ENCODE measurements at regions not wholly inside any gene's neighbourhood (a gene's known extent, or its start where the extent isn't known, plus 50 kb on each side); places are given as distances from the start of the nearest gene placed in this dataset.

DNA sequence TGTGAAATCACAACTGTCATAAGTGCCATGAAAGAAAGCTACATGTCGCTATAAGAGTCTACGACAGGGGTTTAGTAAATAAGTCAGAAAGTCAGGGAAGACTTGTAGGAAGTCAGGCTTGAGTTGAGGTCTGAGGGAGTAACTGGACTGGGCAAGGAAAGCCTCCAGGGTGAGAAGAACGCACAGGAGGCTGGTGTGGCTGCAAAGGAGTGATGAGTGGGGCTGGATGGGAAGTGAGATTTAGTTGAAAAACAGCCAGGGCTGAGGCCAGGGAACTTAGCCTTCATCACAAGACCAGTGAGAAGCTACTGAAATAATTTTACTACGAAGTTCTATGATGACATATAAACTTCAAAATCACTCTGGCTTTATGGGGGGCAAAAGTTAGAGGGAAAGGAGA, 763.7 kb upstream of the PHF14 start:
- Histone ChIP-seq H3K9me3 (ENCODE audit: low read length) (no peaks in the 10 kb centered on the region), H3K9me2 (ENCODE audit: insufficient read depth, low read length) (no peaks in the 10 kb centered on the region), H3K27ac (ENCODE audit: low read length) (no peak overlapping the region), H3K4me2 (ENCODE audit: low read length) (no peak overlapping the region), H2AFZ (ENCODE audit: low read depth, low read length) (no peak overlapping the region), H3K9ac (ENCODE audit: low read length) (no peak overlapping the region), H3F3A (ENCODE audit: insufficient read depth, low read length, poor library complexity, severe bottlenecking) (no peaks in the 10 kb centered on the region), H3K36me3 (ENCODE audit: insufficient read depth, low read length) (no peaks in the 10 kb centered on the region), H3K4me3 (ENCODE audit: low read length) (no peak overlapping the region), H3K27me3 (ENCODE audit: insufficient read depth, low read depth, low read length) (no peaks in the 10 kb centered on the region), H4K20me1 (ENCODE audit: insufficient read depth) (no peaks in the 10 kb centered on the region), H3K79me2 (replicated peaks; ENCODE audit: insufficient read depth, low read length) (no peaks in the 10 kb centered on the region)
- no peak for TF ChIP-seq EZH2 (IDR thresholded peaks at IDR 0.05; ENCODE audit: borderline replicate concordance, insufficient read depth, low read length, poor library complexity, severe bottlenecking)
- no peak for TF ChIP-seq MXI1 (conservative IDR thresholded peaks at IDR 0.05; ENCODE audit: poor library complexity, severe bottlenecking)
- TF ChIP-seq, protein P1, sequence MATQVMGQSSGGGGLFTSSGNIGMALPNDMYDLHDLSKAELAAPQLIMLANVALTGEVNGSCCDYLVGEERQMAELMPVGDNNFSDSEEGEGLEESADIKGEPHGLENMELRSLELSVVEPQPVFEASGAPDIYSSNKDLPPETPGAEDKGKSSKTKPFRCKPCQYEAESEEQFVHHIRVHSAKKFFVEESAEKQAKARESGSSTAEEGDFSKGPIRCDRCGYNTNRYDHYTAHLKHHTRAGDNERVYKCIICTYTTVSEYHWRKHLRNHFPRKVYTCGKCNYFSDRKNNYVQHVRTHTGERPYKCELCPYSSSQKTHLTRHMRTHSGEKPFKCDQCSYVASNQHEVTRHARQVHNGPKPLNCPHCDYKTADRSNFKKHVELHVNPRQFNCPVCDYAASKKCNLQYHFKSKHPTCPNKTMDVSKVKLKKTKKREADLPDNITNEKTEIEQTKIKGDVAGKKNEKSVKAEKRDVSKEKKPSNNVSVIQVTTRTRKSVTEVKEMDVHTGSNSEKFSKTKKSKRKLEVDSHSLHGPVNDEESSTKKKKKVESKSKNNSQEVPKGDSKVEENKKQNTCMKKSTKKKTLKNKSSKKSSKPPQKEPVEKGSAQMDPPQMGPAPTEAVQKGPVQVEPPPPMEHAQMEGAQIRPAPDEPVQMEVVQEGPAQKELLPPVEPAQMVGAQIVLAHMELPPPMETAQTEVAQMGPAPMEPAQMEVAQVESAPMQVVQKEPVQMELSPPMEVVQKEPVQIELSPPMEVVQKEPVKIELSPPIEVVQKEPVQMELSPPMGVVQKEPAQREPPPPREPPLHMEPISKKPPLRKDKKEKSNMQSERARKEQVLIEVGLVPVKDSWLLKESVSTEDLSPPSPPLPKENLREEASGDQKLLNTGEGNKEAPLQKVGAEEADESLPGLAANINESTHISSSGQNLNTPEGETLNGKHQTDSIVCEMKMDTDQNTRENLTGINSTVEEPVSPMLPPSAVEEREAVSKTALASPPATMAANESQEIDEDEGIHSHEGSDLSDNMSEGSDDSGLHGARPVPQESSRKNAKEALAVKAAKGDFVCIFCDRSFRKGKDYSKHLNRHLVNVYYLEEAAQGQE (IDR thresholded peaks at IDR 0.05; ENCODE audit: borderline replicate concordance), result no peak
- TF ChIP-seq POLR2AphosphoS5 (IDR thresholded peaks at IDR 0.05), result no peak

DNA sequence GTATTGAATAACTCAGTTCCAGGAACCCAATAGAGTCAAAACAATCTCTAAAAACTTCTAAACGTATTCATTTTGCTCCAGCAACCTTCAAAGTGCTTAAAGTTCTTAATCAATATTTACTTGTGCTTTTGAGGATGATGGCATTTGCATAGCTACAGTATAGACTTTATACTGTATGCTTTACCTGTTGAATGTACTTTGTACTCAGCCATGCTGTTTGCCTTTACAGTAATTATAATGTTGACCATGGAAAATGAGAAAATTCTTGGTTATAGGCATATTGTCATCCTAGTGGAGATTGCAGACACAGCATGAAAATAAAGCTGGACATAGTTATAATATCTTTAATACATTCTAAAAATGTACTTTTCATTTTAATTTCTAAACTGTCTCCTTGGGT, 762.7 kb upstream of the PHF14 start:
- no peaks in the 10 kb centered on the region for H3K36me3 ChIP-seq (ENCODE audit: insufficient read depth, low read length)
- no peaks in the 10 kb centered on the region for H3K9me2 ChIP-seq (ENCODE audit: insufficient read depth, low read length)
- no peaks in the 10 kb centered on the region for H3K79me2 ChIP-seq (replicated peaks; ENCODE audit: insufficient read depth, low read length)
- H3K4me2 ChIP-seq (ENCODE audit: low read length), result no peak overlapping the region
- no peak overlapping the region for H3K4me3 ChIP-seq (ENCODE audit: low read length)
- H3F3A ChIP-seq (ENCODE audit: insufficient read depth, low read length, poor library complexity, severe bottlenecking), result no peaks in the 10 kb centered on the region
- no peak overlapping the region for H2AFZ ChIP-seq (ENCODE audit: low read depth, low read length)
- H3K9ac ChIP-seq (ENCODE audit: low read length), result no peak overlapping the region
- TF ChIP-seq MXI1 (conservative IDR thresholded peaks at IDR 0.05; ENCODE audit: poor library complexity, severe bottlenecking) (no peak), RAD21 (conservative IDR thresholded peaks at IDR 0.05) (no peak), EP300 (conservative IDR thresholded peaks at IDR 0.05; ENCODE audit: poor library complexity, severe bottlenecking) (no peak)
- TF ChIP-seq, protein P1 (IDR thresholded peaks at IDR 0.05; ENCODE audit: borderline replicate concordance), result no peak
- H4K20me1 ChIP-seq (ENCODE audit: insufficient read depth), result no peaks in the 10 kb centered on the region
- no peak overlapping the region for H3K27ac ChIP-seq (ENCODE audit: low read length)
- no peaks in the 10 kb centered on the region for H3K9me3 ChIP-seq (ENCODE audit: low read length)
- H3K27me3 ChIP-seq (ENCODE audit: insufficient read depth, low read depth, low read length), result no peaks in the 10 kb centered on the region

DNA sequence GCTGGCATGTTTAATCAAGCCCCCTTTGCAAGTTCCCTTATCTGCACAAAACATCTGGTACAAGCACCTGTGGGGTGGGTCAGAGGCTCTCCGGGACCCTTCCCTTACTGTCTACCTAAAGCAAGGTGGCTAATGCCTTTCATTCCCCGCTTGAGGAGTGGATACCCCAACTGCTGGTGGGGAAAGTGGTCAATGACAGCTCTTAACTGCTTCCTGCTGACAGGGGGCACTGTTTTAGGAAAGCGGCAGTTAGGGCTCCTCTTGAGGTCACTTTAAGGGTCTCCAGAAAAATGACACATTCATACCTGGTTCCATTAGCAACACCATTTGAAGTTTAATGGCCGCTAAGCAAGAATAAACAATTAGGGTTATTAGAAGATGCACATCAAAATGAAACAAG, 761.8 kb upstream of the PHF14 start:
- no peaks in the 10 kb centered on the region for H3K9me2 ChIP-seq (ENCODE audit: insufficient read depth, low read length)
- no peaks in the 10 kb centered on the region for H3F3A ChIP-seq (ENCODE audit: insufficient read depth, low read length, poor library complexity, severe bottlenecking)
- no peak overlapping the region for H3K9ac ChIP-seq (ENCODE audit: low read length)
- TF ChIP-seq, protein P1 (IDR thresholded peaks at IDR 0.05; ENCODE audit: borderline replicate concordance), result no peak
- TF ChIP-seq EP300 (conservative IDR thresholded peaks at IDR 0.05; ENCODE audit: poor library complexity, severe bottlenecking) (no peak), TAF1 (IDR thresholded peaks at IDR 0.05; ENCODE audit: low read depth) (no peak), EZH2 (IDR thresholded peaks at IDR 0.05; ENCODE audit: borderline replicate concordance, insufficient read depth, low read length, poor library complexity, severe bottlenecking) (no peak), RAD21 (conservative IDR thresholded peaks at IDR 0.05) (no peak), SMC3 (conservative IDR thresholded peaks at IDR 0.05; ENCODE audit: poor library complexity) (no peak), MXI1 (conservative IDR thresholded peaks at IDR 0.05; ENCODE audit: poor library complexity, severe bottlenecking) (no peak), POLR2AphosphoS5 (IDR thresholded peaks at IDR 0.05) (no peak)
- no peak overlapping the region for H3K27ac ChIP-seq (ENCODE audit: low read length)
- H3K4me2 ChIP-seq (ENCODE audit: low read length), result no peak overlapping the region
- H3K9me3 ChIP-seq (ENCODE audit: low read length), result no peaks in the 10 kb centered on the region
- no peak overlapping the region for H3K4me3 ChIP-seq (ENCODE audit: low read length)
- H2AFZ ChIP-seq (ENCODE audit: low read depth, low read length), result no peak overlapping the region
- no peaks in the 10 kb centered on the region for H3K79me2 ChIP-seq (replicated peaks; ENCODE audit: insufficient read depth, low read length)
- H3K36me3 ChIP-seq (ENCODE audit: insufficient read depth, low read length), result no peaks in the 10 kb centered on the region
- no peaks in the 10 kb centered on the region for H3K27me3 ChIP-seq (ENCODE audit: insufficient read depth, low read depth, low read length)
- no peaks in the 10 kb centered on the region for H4K20me1 ChIP-seq (ENCODE audit: insufficient read depth)

Data from neural cell (in vitro differentiated cells).